WTC11 (cell line): ENCODE measurements at regions not wholly inside any gene's neighbourhood (a gene's known extent, or its start where the extent isn't known, plus 50 kb on each side); places are given as distances from the start of the nearest gene placed in this dataset.

Source experiments
- ATAC-seq: fragments of 200-7000 bp; cut with Tn5 transposase; 2 replicates; pipeline ENCODE4 v1.10.0; 2021; ENCODE audit warnings: mild to moderate bottlenecking, moderate library complexity
- CTCF ChIA-PET: fragments of 300-600 bp; sonication (Branson Sonifier 250); formaldehyde crosslinking; loops from one replicate; lab custom pipeline; 2021; ENCODE audit warnings: antibody characterized with exemption; lab: Charles Lee
- POLR2A ChIA-PET: fragments of 350-600 bp; sonication (Branson Sonifier 250); formaldehyde crosslinking; loops from one replicate; lab custom pipeline; 2021; ENCODE audit warnings: antibody characterized with exemption; lab: Charles Lee
- DNase-seq: peaks from one replicate; pipeline ENCODE4 v3.0.0; 2021; ENCODE audit warnings: low spot score
- H3K27ac Mint-ChIP-seq: 2 replicates; pipeline ENCODE4 v1.8.0; 2021; ENCODE audit warnings: mixed read lengths
- H3K27me3 Mint-ChIP-seq: 2 replicates; pipeline ENCODE4 v1.8.0; 2021; ENCODE audit warnings: low read depth, mild to moderate bottlenecking, moderate library complexity, mixed read lengths
- H3K36me3 Mint-ChIP-seq: 2 replicates; pipeline ENCODE4 v1.8.0; 2021; ENCODE audit warnings: mixed read lengths
- H3K4me1 Mint-ChIP-seq: 2 replicates; pipeline ENCODE4 v1.8.0; 2022; ENCODE audit warnings: mixed read lengths
- H3K4me3 Mint-ChIP-seq: 2 replicates; pipeline ENCODE4 v1.8.0; 2021; ENCODE audit warnings: mild to moderate bottlenecking, moderate library complexity, mixed read lengths
- H3K9me3 Mint-ChIP-seq: 2 replicates; pipeline ENCODE4 v1.8.0; 2021; ENCODE audit warnings: mixed read lengths
- EMX1 ChIP-seq: fragments of 250-450 bp; sonication (Bioruptor Pico); IDR thresholded peaks from 2 replicates; pipeline ENCODE4 v1.8.0; 2021; ENCODE audit warnings: mild to moderate bottlenecking
- FOXP1 ChIP-seq: sonication (generic); formaldehyde crosslinking; IDR thresholded peaks from 2 replicates; pipeline ENCODE4 v1.8.0; 2022; ENCODE audit warnings: missing genetic modification reagents, mild to moderate bottlenecking, moderate library complexity, borderline replicate concordance
- GABPB1 ChIP-seq: sonication (generic); formaldehyde crosslinking; IDR thresholded peaks from 2 replicates; pipeline ENCODE4 v1.8.1; 2023; ENCODE audit warnings: mild to moderate bottlenecking, missing genetic modification reagents
- GRHL2 ChIP-seq: fragments of 250-450 bp; sonication (Bioruptor Pico); IDR thresholded peaks from 2 replicates; pipeline ENCODE4 v1.8.0; 2022; ENCODE audit warnings: mild to moderate bottlenecking, moderate library complexity; ENCODE audit not compliant: insufficient replicate concordance, severe bottlenecking
- JAZF1 ChIP-seq: fragments of 250-450 bp; sonication (Bioruptor Pico); IDR thresholded peaks from 2 replicates; pipeline ENCODE4 v1.9.0; 2021; ENCODE audit warnings: moderate library complexity, mild to moderate bottlenecking, inconsistent platforms
- JUN ChIP-seq: sonication (generic); formaldehyde crosslinking; IDR thresholded peaks from 2 replicates; pipeline ENCODE4 v1.8.0; 2023; ENCODE audit warnings: mild to moderate bottlenecking, missing genetic modification reagents
- KAT7 ChIP-seq: sonication (generic); formaldehyde crosslinking; IDR thresholded peaks from 2 replicates; pipeline ENCODE4 v1.8.1; 2023; ENCODE audit warnings: missing genetic modification reagents, mild to moderate bottlenecking, borderline replicate concordance
- NFATC4 ChIP-seq: fragments of 250-450 bp; sonication (Bioruptor Pico); IDR thresholded peaks from 2 replicates; pipeline ENCODE4 v1.9.0; 2021; ENCODE audit warnings: mild to moderate bottlenecking
- NFE2L1 ChIP-seq: sonication (generic); formaldehyde crosslinking; IDR thresholded peaks from 2 replicates; pipeline ENCODE4 v1.8.1; 2023; ENCODE audit warnings: missing genetic modification reagents
- NR3C1 ChIP-seq: sonication (generic); formaldehyde crosslinking; conservative IDR thresholded peaks from 2 replicates; pipeline ENCODE4 v1.8.1; 2023; ENCODE audit warnings: low read depth, mild to moderate bottlenecking, missing genetic modification reagents
- RELA ChIP-seq: sonication (generic); formaldehyde crosslinking; IDR thresholded peaks from 2 replicates; pipeline ENCODE4 v1.8.1; 2022; ENCODE audit warnings: missing genetic modification reagents, mild to moderate bottlenecking, borderline replicate concordance
- RORB ChIP-seq: fragments of 250-450 bp; sonication (Bioruptor Pico); IDR thresholded peaks from 2 replicates; pipeline ENCODE4 v1.9.0; 2021; ENCODE audit warnings: mild to moderate bottlenecking
- TEAD1 ChIP-seq: sonication (generic); formaldehyde crosslinking; IDR thresholded peaks from 2 replicates; pipeline ENCODE4 v1.8.0; 2022; ENCODE audit warnings: mild to moderate bottlenecking, missing genetic modification reagents
- ZNF219 ChIP-seq: sonication (generic); formaldehyde crosslinking; IDR thresholded peaks from 2 replicates; pipeline ENCODE4 v1.8.0; 2023; ENCODE audit warnings: missing genetic modification reagents, mild to moderate bottlenecking, borderline replicate concordance
- ZNF396 ChIP-seq: fragments of 250-450 bp; sonication (Bioruptor Pico); IDR thresholded peaks from 2 replicates; pipeline ENCODE4 v1.8.0; 2021; ENCODE audit warnings: mild to moderate bottlenecking, moderate library complexity, borderline replicate concordance
- ZNF423 ChIP-seq: fragments of 250-450 bp; sonication (Bioruptor Pico); IDR thresholded peaks from 2 replicates; pipeline ENCODE4 v2.1.2; 2022; ENCODE audit warnings: mild to moderate bottlenecking, moderate library complexity
- TF ChIP-seq, protein P1 (sequence below): fragments of 250-450 bp; sonication (Bioruptor Pico); IDR thresholded peaks from 2 replicates; pipeline ENCODE4 v1.8.0; 2021; ENCODE audit warnings: mild to moderate bottlenecking
- TF ChIP-seq, protein P2 (sequence below): fragments of 250-450 bp; sonication (Bioruptor Pico); IDR thresholded peaks from 2 replicates; pipeline ENCODE4 v2.1.2; 2022; ENCODE audit warnings: mild to moderate bottlenecking, moderate library complexity
- TF ChIP-seq, protein P3 (sequence below): sonication (generic); formaldehyde crosslinking; IDR thresholded peaks from 2 replicates; pipeline ENCODE4 v1.8.0; 2023; ENCODE audit warnings: missing genetic modification reagents
- TF ChIP-seq, protein P4 (sequence below): sonication (generic); formaldehyde crosslinking; IDR thresholded peaks from 2 replicates; pipeline ENCODE4 v1.8.1; 2022; ENCODE audit warnings: low read depth, missing genetic modification reagents, borderline replicate concordance
- TF ChIP-seq, protein P5 (sequence below): sonication (generic); formaldehyde crosslinking; IDR thresholded peaks from 2 replicates; pipeline ENCODE4 v1.8.0; 2022; ENCODE audit warnings: mild to moderate bottlenecking, missing genetic modification reagents
- TF ChIP-seq, protein P6 (sequence below): sonication (generic); formaldehyde crosslinking; IDR thresholded peaks from 2 replicates; pipeline ENCODE4 v1.8.1; 2023; ENCODE audit warnings: mild to moderate bottlenecking, missing genetic modification reagents
- TF ChIP-seq, protein P7 (sequence below): sonication (generic); formaldehyde crosslinking; conservative IDR thresholded peaks from 2 replicates; pipeline ENCODE4 v1.8.1; 2022; ENCODE audit warnings: mild to moderate bottlenecking, missing genetic modification reagents

DNA sequence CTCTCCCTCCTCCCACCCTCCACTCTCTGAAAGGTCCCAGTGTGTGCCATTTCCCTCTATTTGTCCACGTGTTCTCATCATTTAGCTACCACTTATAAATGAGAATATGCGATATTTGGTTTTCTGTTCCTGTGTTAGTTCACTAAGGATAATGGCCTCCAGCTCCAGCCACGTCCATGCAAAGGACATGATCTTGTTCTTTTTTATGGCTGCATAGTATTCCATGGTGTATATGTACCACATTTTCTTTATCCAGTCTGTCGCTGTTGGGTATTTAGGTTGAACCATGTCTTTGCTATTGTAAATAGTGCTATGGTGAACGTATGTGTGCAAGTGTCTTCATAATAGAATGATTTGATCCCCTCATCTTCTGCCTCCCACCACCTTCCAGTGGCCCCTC, 183.7 kb upstream of the AUTS2 start:
- ATAC-seq, result no peak
- Mint-ChIP-seq H3K4me1 (no peaks in the 10 kb centered on the region), H3K27ac (no peak overlapping the region), H3K9me3 (peaks cover 27% of the 10 kb centered on the region), H3K36me3 (peaks cover 10% of the 10 kb centered on the region), H3K4me3 (no peak overlapping the region), H3K27me3 (peaks cover 3% of the 10 kb centered on the region)
- ChIA-PET POLR2A (no interaction called here), CTCF (no interaction called here)
- DNase-seq, result no peak
- TF ChIP-seq, protein P1, sequence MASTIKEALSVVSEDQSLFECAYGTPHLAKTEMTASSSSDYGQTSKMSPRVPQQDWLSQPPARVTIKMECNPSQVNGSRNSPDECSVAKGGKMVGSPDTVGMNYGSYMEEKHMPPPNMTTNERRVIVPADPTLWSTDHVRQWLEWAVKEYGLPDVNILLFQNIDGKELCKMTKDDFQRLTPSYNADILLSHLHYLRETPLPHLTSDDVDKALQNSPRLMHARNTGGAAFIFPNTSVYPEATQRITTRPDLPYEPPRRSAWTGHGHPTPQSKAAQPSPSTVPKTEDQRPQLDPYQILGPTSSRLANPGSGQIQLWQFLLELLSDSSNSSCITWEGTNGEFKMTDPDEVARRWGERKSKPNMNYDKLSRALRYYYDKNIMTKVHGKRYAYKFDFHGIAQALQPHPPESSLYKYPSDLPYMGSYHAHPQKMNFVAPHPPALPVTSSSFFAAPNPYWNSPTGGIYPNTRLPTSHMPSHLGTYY (CRISPR knock-in tag), result no peak
- TF ChIP-seq ZNF423 (CRISPR knock-in tag) (no peak), JUN (CRISPR knock-in tag) (no peak), GRHL2 (CRISPR knock-in tag) (no peak), FOXP1 (CRISPR knock-in tag) (no peak), GABPB1 (CRISPR knock-in tag) (no peak), EMX1 (CRISPR knock-in tag) (no peak), NR3C1 (CRISPR knock-in tag) (no peak)
- TF ChIP-seq, protein P2, sequence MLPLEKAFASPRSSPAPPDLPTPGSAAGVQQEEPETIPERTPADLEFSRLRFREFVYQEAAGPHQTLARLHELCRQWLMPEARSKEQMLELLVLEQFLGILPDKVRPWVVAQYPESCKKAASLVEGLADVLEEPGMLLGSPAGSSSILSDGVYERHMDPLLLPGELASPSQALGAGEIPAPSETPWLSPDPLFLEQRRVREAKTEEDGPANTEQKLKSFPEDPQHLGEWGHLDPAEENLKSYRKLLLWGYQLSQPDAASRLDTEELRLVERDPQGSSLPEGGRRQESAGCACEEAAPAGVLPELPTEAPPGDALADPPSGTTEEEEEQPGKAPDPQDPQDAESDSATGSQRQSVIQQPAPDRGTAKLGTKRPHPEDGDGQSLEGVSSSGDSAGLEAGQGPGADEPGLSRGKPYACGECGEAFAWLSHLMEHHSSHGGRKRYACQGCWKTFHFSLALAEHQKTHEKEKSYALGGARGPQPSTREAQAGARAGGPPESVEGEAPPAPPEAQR (CRISPR knock-in tag), result no peak
- TF ChIP-seq, protein P3, sequence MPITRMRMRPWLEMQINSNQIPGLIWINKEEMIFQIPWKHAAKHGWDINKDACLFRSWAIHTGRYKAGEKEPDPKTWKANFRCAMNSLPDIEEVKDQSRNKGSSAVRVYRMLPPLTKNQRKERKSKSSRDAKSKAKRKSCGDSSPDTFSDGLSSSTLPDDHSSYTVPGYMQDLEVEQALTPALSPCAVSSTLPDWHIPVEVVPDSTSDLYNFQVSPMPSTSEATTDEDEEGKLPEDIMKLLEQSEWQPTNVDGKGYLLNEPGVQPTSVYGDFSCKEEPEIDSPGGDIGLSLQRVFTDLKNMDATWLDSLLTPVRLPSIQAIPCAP (CRISPR knock-in tag), result no peak

DNA sequence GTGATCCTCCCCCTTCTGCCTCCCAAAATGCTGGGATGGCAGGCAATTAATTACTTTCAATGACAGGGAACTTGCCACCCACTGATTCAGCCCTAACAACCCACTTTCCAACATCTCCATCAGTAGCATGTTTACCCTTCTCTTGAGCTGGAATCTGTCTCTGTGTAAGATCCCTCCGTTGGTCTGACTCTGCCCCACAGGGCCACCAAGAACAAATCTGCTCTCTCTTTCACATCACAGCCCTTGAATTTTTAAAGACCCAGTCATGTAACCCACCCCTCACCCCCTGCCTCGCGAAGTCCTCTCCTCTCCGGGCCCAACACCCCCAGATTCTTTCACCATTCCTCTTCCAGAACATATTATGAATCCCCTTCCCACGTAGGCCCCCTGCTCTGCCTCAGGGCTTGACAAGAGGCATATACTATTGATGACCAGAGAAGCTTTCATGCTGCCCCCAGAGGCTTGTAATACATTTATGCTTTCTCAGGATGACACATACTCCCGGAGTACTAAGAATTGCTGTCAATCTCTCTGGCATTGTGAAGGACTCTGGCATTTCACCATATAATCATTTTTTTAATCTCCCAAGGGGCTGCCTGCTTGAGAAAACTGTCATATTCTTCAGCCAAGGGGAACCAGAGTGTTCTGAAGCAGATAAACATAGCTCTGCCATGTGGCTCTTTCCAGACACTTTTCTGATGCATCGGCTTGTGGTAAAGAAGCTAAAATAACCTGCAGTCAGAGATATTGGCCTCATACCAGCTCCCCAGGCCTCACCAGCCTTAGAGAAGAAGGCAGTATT, 179.2 kb upstream of the AUTS2 start:
- H3K27me3 Mint-ChIP-seq, result peaks cover 6% of the 10 kb centered on the region
- ChIA-PET POLR2A (no interaction called here), CTCF (no interaction called here)
- no peak overlapping the region for H3K27ac Mint-ChIP-seq
- H3K4me1 Mint-ChIP-seq, result peaks cover 5% of the 10 kb centered on the region
- H3K36me3 Mint-ChIP-seq, result peaks cover 10% of the 10 kb centered on the region
- peaks cover 27% of the 10 kb centered on the region for H3K9me3 Mint-ChIP-seq
- H3K4me3 Mint-ChIP-seq, result no peak overlapping the region
- ATAC-seq (no peak), DNase-seq (no peak)
- no peak for TF ChIP-seq KAT7 (CRISPR knock-in tag)
- TF ChIP-seq NFE2L1 (CRISPR knock-in tag), result no peak
- TF ChIP-seq, protein P3 (CRISPR knock-in tag), result no peak
- TF ChIP-seq RELA (CRISPR knock-in tag), result no peak
- TF ChIP-seq NFATC4 (CRISPR knock-in tag), result no peak
- TF ChIP-seq, protein P4, sequence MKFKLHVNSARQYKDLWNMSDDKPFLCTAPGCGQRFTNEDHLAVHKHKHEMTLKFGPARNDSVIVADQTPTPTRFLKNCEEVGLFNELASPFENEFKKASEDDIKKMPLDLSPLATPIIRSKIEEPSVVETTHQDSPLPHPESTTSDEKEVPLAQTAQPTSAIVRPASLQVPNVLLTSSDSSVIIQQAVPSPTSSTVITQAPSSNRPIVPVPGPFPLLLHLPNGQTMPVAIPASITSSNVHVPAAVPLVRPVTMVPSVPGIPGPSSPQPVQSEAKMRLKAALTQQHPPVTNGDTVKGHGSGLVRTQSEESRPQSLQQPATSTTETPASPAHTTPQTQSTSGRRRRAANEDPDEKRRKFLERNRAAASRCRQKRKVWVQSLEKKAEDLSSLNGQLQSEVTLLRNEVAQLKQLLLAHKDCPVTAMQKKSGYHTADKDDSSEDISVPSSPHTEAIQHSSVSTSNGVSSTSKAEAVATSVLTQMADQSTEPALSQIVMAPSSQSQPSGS (CRISPR knock-in tag), result no peak
- no peak for TF ChIP-seq JAZF1
- no peak for TF ChIP-seq TEAD1 (CRISPR knock-in tag)
- TF ChIP-seq RORB (CRISPR knock-in tag), result no peak
- TF ChIP-seq, protein P5, sequence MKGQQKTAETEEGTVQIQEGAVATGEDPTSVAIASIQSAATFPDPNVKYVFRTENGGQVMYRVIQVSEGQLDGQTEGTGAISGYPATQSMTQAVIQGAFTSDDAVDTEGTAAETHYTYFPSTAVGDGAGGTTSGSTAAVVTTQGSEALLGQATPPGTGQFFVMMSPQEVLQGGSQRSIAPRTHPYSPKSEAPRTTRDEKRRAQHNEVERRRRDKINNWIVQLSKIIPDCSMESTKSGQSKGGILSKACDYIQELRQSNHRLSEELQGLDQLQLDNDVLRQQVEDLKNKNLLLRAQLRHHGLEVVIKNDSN (CRISPR knock-in tag), result no peak
- TF ChIP-seq, protein P6, sequence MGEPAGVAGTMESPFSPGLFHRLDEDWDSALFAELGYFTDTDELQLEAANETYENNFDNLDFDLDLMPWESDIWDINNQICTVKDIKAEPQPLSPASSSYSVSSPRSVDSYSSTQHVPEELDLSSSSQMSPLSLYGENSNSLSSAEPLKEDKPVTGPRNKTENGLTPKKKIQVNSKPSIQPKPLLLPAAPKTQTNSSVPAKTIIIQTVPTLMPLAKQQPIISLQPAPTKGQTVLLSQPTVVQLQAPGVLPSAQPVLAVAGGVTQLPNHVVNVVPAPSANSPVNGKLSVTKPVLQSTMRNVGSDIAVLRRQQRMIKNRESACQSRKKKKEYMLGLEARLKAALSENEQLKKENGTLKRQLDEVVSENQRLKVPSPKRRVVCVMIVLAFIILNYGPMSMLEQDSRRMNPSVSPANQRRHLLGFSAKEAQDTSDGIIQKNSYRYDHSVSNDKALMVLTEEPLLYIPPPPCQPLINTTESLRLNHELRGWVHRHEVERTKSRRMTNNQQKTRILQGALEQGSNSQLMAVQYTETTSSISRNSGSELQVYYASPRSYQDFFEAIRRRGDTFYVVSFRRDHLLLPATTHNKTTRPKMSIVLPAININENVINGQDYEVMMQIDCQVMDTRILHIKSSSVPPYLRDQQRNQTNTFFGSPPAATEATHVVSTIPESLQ (CRISPR knock-in tag), result no peak
- TF ChIP-seq, protein P7, sequence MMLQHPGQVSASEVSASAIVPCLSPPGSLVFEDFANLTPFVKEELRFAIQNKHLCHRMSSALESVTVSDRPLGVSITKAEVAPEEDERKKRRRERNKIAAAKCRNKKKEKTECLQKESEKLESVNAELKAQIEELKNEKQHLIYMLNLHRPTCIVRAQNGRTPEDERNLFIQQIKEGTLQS (CRISPR knock-in tag), result no peak
- TF ChIP-seq ZNF219 (CRISPR knock-in tag), result no peak
- TF ChIP-seq ZNF396, result no peak
